GM19452 (cell line): ENCODE measurements at regions not wholly inside any gene's neighbourhood (a gene's known extent, or its start where the extent isn't known, plus 50 kb on each side); places are given as distances from the start of the nearest gene placed in this dataset.

Experiments used
- ATAC-seq: cut with Tn5 transposase; IDR thresholded peaks from one replicate; pipeline ENCODE4 v1.9.1; 2021; ENCODE audit not compliant: unreplicated experiment

DNA sequence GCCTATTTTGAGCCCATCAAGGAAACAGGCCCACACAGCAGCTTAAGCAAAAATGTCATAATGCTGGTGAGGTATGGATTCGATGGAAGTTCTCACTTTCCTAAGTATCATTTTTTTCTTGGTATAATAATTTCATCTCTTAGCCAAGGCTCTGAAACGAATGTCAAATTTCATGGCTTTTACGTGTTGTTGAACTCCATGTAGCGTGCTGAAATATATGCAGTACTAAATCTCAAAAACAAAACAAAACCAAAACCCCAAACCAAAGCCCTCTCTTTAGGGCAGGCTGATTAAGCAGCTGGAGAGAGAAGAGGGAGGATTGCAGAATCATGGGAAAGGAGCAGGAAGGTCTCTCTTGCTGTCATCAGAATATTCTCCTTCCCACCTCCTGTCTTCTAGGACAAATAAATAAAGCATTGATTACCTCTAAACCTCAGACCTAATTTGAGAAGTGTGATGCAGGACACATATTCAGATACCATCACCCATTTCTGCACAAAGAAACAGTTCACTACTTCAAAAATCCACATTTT lies 58.3 kb downstream of the TMEM174 start:
- ATAC-seq = no peak

- ATAC-seq = no peak
These were observed 57.6 kb downstream of the TMEM174 start for GRCh38 chr5:73230264-73231245.

GRCh38 chr5:73229271-73229670 lies 56.3 kb downstream of the TMEM174 start:
- no peak for ATAC-seq

- ATAC-seq = no peak
These were observed 55.1 kb downstream of the TMEM174 start for GRCh38 chr5:73228052-73228451.
